Prostate gland (tissue), 2 donors: ENCODE measurements at regions not wholly inside any gene's neighbourhood (a gene's known extent, or its start where the extent isn't known, plus 50 kb on each side); places are given as distances from the start of the nearest gene placed in this dataset.

Experiments used
- DNase-seq: peaks from one replicate; pipeline ENCODE4 v3.0.0-alpha.2; 2019; ENCODE audit warnings: low spot score
- H3K27ac ChIP-seq, 2 donors: fragments of 200-600 bp; sonication (generic); 2 replicates each; pipeline ENCODE4 v1.5.1; 2017 to 2019
- H3K27me3 ChIP-seq: fragments of 200-600 bp; sonication (generic); replicated peaks from 2 replicates; pipeline ENCODE4 v1.5.1; 2019; ENCODE audit not compliant: insufficient read depth
- H3K36me3 ChIP-seq, 2 donors: fragments of 200-600 bp; sonication (generic); 1 replicate in 1 of 2; 2 replicates in 1 of 2; pipeline versions ENCODE4 v1.5.1 to v1.8.1; 2017 to 2019
- H3K4me1 ChIP-seq: fragments of 200-600 bp; sonication (generic); replicated peaks from 2 replicates; pipeline ENCODE4 v1.5.1; 2019
- H3K4me3 ChIP-seq, 2 donors: fragments of 200-600 bp; sonication (generic); 2 replicates each; pipeline ENCODE4 v1.5.1; 2017 to 2019
- H3K9me3 ChIP-seq: fragments of 200-600 bp; sonication (generic); 2 replicates; pipeline ENCODE4 v1.5.1; 2017
- POLR2A ChIP-seq: fragments of 450-650 bp; IDR thresholded peaks from one replicate; pipeline ENCODE4 v1.6.1; 2016; ENCODE audit warnings: antibody characterized with exemption, mild to moderate bottlenecking
- POLR2AphosphoS5 ChIP-seq: sonication (generic); formaldehyde crosslinking; IDR thresholded peaks from one replicate; pipeline ENCODE4 v1.6.1; 2017; ENCODE audit warnings: antibody characterized with exemption
- WGBS: methylation state at CpG from one replicate; pipeline ENCODE4 v1.1.5; 2018; 5-methylcytosine and 5-hydroxymethylcytosine counted together
- intact Hi-C: fragments of 100-400 bp; cut with DNase I; formaldehyde crosslinking; loops from one replicate; pipeline ENCODE4 v1.14.2; 2022
- TF ChIP-seq, protein P1 (sequence below), 4 experiments: fragments of 200-600 bp in 2 of 4; fragments of 450-650 bp in 2 of 4; sonication (generic) in 2 of 4; IDR thresholded peaks; 1 replicate in 3 of 4; 2 replicates in 1 of 4; pipeline ENCODE4 v1.5.1; 2016 to 2019; ENCODE audit warnings: antibody characterized with exemption in 4 of 4, mild to moderate bottlenecking in 2 of 4, moderate library complexity in 2 of 4

DNA sequence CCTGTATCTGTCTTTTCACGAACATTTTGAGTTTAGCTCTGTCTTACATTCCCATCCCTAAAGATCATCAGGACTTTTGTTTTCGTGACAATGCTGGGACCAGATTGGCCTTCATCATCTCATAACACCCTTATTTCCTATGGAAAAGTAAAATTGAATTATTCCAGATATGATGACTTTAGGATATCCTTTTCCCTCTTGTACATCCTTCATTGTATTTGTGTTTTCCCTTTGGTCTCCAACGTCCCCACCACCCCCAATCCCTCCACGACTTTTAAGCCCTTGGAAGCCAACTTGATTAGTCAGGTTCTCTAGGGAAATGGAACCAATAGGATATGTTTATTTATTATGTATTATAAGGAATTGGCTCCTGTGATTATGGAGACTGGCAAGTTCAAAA is 167.6 kb downstream of the ARL4A start:
- no peak overlapping the region for H3K4me3 ChIP-seq
- no peaks in the 10 kb centered on the region for H3K9me3 ChIP-seq
- no peak overlapping the region for H3K27ac ChIP-seq
- no peaks in the 10 kb centered on the region for H3K36me3 ChIP-seq
- no peak for TF ChIP-seq POLR2A
- TF ChIP-seq, protein P1, sequence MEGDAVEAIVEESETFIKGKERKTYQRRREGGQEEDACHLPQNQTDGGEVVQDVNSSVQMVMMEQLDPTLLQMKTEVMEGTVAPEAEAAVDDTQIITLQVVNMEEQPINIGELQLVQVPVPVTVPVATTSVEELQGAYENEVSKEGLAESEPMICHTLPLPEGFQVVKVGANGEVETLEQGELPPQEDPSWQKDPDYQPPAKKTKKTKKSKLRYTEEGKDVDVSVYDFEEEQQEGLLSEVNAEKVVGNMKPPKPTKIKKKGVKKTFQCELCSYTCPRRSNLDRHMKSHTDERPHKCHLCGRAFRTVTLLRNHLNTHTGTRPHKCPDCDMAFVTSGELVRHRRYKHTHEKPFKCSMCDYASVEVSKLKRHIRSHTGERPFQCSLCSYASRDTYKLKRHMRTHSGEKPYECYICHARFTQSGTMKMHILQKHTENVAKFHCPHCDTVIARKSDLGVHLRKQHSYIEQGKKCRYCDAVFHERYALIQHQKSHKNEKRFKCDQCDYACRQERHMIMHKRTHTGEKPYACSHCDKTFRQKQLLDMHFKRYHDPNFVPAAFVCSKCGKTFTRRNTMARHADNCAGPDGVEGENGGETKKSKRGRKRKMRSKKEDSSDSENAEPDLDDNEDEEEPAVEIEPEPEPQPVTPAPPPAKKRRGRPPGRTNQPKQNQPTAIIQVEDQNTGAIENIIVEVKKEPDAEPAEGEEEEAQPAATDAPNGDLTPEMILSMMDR (IDR thresholded peaks at IDR 0.05) = no peak
- TF ChIP-seq POLR2AphosphoS5 = no peak
- H3K27me3 ChIP-seq = no peaks in the 10 kb centered on the region
- H3K4me1 ChIP-seq = no peaks in the 10 kb centered on the region
- WGBS = 87% methylated on average over 4 of the region's 4 CpGs
- no peak for DNase-seq
- intact Hi-C loops = no loop called here

DNA sequence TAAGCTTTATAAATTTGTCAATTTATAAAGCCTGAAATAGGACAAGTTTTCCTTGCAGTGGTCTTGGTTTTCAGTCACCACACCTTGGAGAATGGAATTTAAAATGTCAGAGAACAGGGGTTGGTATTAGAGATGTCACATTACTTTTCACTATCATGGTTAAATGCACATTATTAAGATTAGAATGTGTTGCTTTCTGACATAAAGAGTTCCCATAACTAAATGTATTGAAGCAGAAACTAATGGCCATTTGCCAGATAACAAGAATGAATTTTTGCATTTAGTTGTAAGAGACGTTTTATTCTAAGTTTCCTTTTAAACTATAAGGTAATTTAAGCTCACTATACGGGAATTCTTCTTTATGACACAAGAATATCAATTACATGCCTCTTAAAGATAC is 172.3 kb downstream of the ARL4A start:
- Histone ChIP-seq H3K9me3 (no peaks in the 10 kb centered on the region), H3K27me3 (no peaks in the 10 kb centered on the region), H3K4me1 (no peaks in the 10 kb centered on the region), H3K27ac (no peak overlapping the region), H3K36me3 (no peaks in the 10 kb centered on the region), H3K4me3 (no peak overlapping the region)
- TF ChIP-seq POLR2A = no peak
- TF ChIP-seq, protein P1 (IDR thresholded peaks at IDR 0.05) = no peak
- no peak for TF ChIP-seq POLR2AphosphoS5
- intact Hi-C loops = no loop called here
- WGBS = 63% methylated on average over 2 of the region's 2 CpGs
- no peak for DNase-seq

DNA sequence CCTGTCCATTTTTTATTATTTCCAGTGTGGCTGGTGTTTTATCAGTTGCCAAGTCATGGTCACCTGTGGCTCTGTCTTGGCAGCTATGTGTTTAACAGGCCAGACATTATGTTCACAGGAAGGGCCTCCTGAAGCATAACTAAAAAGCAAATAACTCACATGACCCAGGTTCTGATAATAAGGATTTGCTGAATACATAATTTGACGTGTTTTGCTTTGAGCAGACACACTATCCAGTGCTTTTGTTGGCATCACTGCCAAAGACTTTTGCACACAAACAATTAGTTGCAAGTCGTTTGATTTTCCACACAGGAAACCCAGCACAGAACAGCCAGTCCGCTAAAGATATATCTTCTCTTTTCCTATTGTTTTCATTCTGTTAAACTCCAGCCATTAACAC is 173.6 kb downstream of the ARL4A start:
- Histone ChIP-seq H3K27ac (no peak overlapping the region), H3K4me3 (no peak overlapping the region), H3K4me1 (no peaks in the 10 kb centered on the region), H3K9me3 (no peaks in the 10 kb centered on the region), H3K27me3 (no peaks in the 10 kb centered on the region), H3K36me3 (no peaks in the 10 kb centered on the region)
- intact Hi-C loops = no loop called here
- no peak for DNase-seq
- TF ChIP-seq POLR2A = no peak
- WGBS = 16% methylated on average over 3 of the region's 3 CpGs

DNA sequence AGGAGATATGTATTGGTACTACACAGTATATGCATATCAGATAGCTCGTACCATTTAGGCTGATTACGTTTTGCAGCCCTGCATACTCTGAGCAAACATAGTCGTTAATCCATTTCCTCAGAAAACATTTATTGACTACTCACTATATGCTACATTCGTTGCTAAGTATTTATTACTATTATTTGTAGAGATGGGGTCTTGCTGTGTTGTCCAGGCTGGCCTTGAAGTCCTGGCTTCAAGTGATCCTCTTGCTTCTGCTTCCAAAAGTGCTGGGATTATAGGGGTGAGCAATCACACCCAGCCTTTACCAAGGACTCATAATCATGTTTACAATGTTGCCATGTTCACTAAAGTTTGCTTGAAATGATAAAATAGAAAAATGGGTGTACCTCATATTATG is 174.7 kb downstream of the ARL4A start:
- no peaks in the 10 kb centered on the region for H3K36me3 ChIP-seq
- WGBS = 95% methylated on average over 4 of the region's 4 CpGs
- TF ChIP-seq, protein P1 (IDR thresholded peaks at IDR 0.05) = no peak
- TF ChIP-seq POLR2AphosphoS5 (no peak), POLR2A (no peak)
- H3K4me1 ChIP-seq = no peaks in the 10 kb centered on the region
- intact Hi-C loops = no loop called here
- no peak for DNase-seq
- H3K4me3 ChIP-seq = no peak overlapping the region
- no peak overlapping the region for H3K27ac ChIP-seq
- H3K27me3 ChIP-seq = no peaks in the 10 kb centered on the region
- no peaks in the 10 kb centered on the region for H3K9me3 ChIP-seq

DNA sequence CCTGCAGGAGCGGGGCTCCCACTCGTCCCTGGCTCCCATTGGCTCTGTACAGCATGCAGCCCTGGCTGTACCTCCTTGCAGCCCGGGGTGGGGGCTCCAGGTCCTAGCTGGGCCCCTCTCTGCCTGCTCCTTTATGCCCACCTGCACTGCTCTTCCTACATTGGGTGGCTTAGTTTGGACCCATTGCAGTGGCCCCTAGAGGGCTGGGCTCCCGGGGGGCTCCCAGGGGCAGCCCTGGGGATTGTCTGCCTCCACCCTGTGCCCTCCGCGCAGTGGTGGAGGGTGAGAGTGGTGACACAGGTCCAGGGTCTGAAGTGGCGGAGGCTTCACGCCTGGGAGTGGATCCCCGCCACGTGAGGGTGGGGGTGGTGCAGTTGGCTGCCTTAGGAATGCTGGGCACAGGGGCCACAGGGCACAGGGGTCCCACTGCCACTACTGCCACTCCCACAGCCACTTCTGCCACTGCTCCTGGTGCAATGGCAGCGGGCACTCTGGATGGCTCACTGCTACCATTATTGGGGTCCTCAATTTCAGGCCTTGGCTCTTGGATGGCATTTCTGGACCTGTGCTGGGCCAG is 177.1 kb downstream of the ARL4A start:
- 94% methylated on average over 8 of the region's 11 CpGs for WGBS
- H3K27ac ChIP-seq = no peak overlapping the region
- intact Hi-C loops = no loop called here

More for the DNA sequence above, 177.1 kb downstream of the ARL4A start:
- Histone ChIP-seq H3K27me3 (no peaks in the 10 kb centered on the region), H3K36me3 (no peaks in the 10 kb centered on the region), H3K4me3 (no peak overlapping the region), H3K9me3 (no peaks in the 10 kb centered on the region), H3K4me1 (no peaks in the 10 kb centered on the region)
- TF ChIP-seq POLR2A (no peak), POLR2AphosphoS5 (no peak)
- TF ChIP-seq, protein P1 (IDR thresholded peaks at IDR 0.05) = no peak
- DNase-seq = no peak
